ENCODE measurements at regions not wholly inside any gene's neighbourhood (a gene's known extent, or its start where the extent isn't known, plus 50 kb on each side); places are given as distances from the start of the nearest gene placed in this dataset.
"Not testable (repeated sequence)": the region's sequence is repeated elsewhere in the genome, so short reads cannot be mapped to it uniquely, and the experiment has no call there.

- H3K27me3 ChIP-seq (ENCODE audit: insufficient read depth, low read length); H3K27me3 Mint-ChIP-seq; H3K4me1 ChIP-seq (ENCODE audit: insufficient read depth, low read length); intact Hi-C loops (cut with micrococcal nuclease); H3K36me3 Mint-ChIP-seq; H3K4me1 Mint-ChIP-seq; H3K4me3 ChIP-seq (ENCODE audit: low read length in 2 of 2); H3K27ac Mint-ChIP-seq; DNase-seq; H3K9me3 Mint-ChIP-seq; CTCF ChIA-PET (ENCODE audit: partially characterized antibody); H3K9me3 ChIP-seq (ENCODE audit: control insufficient read depth in 1 of 2, low read length in 2 of 2); H3K4me3 Mint-ChIP-seq; H3K27ac ChIP-seq (ENCODE audit: low read depth, low read length); H3K36me3 ChIP-seq (ENCODE audit: insufficient read depth, low read length); POLR2A ChIA-PET (ENCODE audit: partially characterized antibody): not testable (repeated sequence)
Observed at GRCh38 chr1:220475608-220476007, 52.3 kb upstream of the MARK1 start.

GRCh38 chr1:220475141-220475540 lies 52.8 kb upstream of the MARK1 start:
- CTCF ChIA-PET (ENCODE audit: partially characterized antibody); H3K27me3 ChIP-seq (ENCODE audit: insufficient read depth, low read length); H3K4me1 Mint-ChIP-seq; DNase-seq; H3K36me3 ChIP-seq (ENCODE audit: insufficient read depth, low read length); H3K27ac ChIP-seq (ENCODE audit: low read depth, low read length); H3K4me3 Mint-ChIP-seq; POLR2A ChIA-PET (ENCODE audit: partially characterized antibody); H3K4me1 ChIP-seq (ENCODE audit: insufficient read depth, low read length); H3K36me3 Mint-ChIP-seq; H3K9me3 ChIP-seq (ENCODE audit: control insufficient read depth in 1 of 2, low read length in 2 of 2); H3K27me3 Mint-ChIP-seq; H3K9me3 Mint-ChIP-seq; H3K4me3 ChIP-seq (ENCODE audit: low read length in 2 of 2); intact Hi-C loops (cut with micrococcal nuclease); H3K27ac Mint-ChIP-seq: not testable (repeated sequence)

- H3K9me3 ChIP-seq (ENCODE audit: control insufficient read depth in 1 of 2, low read length in 2 of 2) = no peaks in the 10 kb centered on the region
- ChIA-PET POLR2A (ENCODE audit: partially characterized antibody) (no interaction called here), CTCF (ENCODE audit: partially characterized antibody) (no interaction called here)
- H3K27me3 ChIP-seq (ENCODE audit: insufficient read depth, low read length) = no peaks in the 10 kb centered on the region
- H3K36me3 Mint-ChIP-seq = no peaks in the 10 kb centered on the region
- no peak overlapping the region for H3K4me3 ChIP-seq (ENCODE audit: low read length in 2 of 2)
- no peaks in the 10 kb centered on the region for H3K36me3 ChIP-seq (ENCODE audit: insufficient read depth, low read length)
- no peak overlapping the region for H3K27ac Mint-ChIP-seq
- H3K4me1 ChIP-seq (ENCODE audit: insufficient read depth, low read length) = no peaks in the 10 kb centered on the region
- no peak for DNase-seq
- no peak overlapping the region for H3K27ac ChIP-seq (ENCODE audit: low read depth, low read length)
- H3K4me1 Mint-ChIP-seq = no peaks in the 10 kb centered on the region
- intact Hi-C loops (cut with micrococcal nuclease) = no loop called here
- peaks cover 0 to 1% (median 0%) of the 10 kb centered on the region in 8 donors for H3K9me3 Mint-ChIP-seq
- no peak overlapping the region for H3K4me3 Mint-ChIP-seq
- H3K27me3 Mint-ChIP-seq = peaks cover 1 to 3% of the 10 kb centered on the region in 2 donors
Observed at GRCh38 chr1:220473440-220473839, 54.5 kb upstream of the MARK1 start.

- CTCF ChIA-PET (ENCODE audit: partially characterized antibody) = no interaction called here
- no peak for DNase-seq
- POLR2A ChIA-PET (ENCODE audit: partially characterized antibody) = no interaction called here
Observed at GRCh38 chr1:220462752-220463151, 65.2 kb upstream of the MARK1 start.

GRCh38 chr1:220458936-220459335 lies 69.0 kb upstream of the MARK1 start:
- no peaks in the 10 kb centered on the region for H3K36me3 ChIP-seq (ENCODE audit: insufficient read depth, low read length)
- H3K4me1 ChIP-seq (ENCODE audit: insufficient read depth, low read length) = no peaks in the 10 kb centered on the region
- no peaks in the 10 kb centered on the region for H3K27me3 ChIP-seq (ENCODE audit: insufficient read depth, low read length)
- H3K4me3 Mint-ChIP-seq = no peak overlapping the region
- intact Hi-C loops (cut with micrococcal nuclease) = no loop called here
- H3K36me3 Mint-ChIP-seq = no peaks in the 10 kb centered on the region
- CTCF ChIA-PET (ENCODE audit: partially characterized antibody) = no interaction called here
- no peaks in the 10 kb centered on the region for H3K9me3 ChIP-seq (ENCODE audit: control insufficient read depth in 1 of 2, low read length in 2 of 2)
- H3K27ac ChIP-seq (ENCODE audit: low read depth, low read length) = no peak overlapping the region
- DNase-seq = no peak
- no peaks in the 10 kb centered on the region for H3K4me1 Mint-ChIP-seq
- H3K9me3 Mint-ChIP-seq = peaks cover 0 to 2% (median 0%) of the 10 kb centered on the region in 8 donors
- no peak overlapping the region for H3K4me3 ChIP-seq (ENCODE audit: low read length in 2 of 2)
- no peak overlapping the region for H3K27ac Mint-ChIP-seq
- POLR2A ChIA-PET (ENCODE audit: partially characterized antibody) = no interaction called here
- peaks cover 2 to 14% of the 10 kb centered on the region in 2 donors for H3K27me3 Mint-ChIP-seq

More at GRCh38 chr1:220462752-220463151, 65.2 kb upstream of the MARK1 start:
- Histone ChIP-seq H3K9me3 (ENCODE audit: control insufficient read depth in 1 of 2, low read length in 2 of 2) (no peaks in the 10 kb centered on the region), H3K36me3 (ENCODE audit: insufficient read depth, low read length) (no peaks in the 10 kb centered on the region), H3K4me3 (ENCODE audit: low read length in 2 of 2) (no peak overlapping the region), H3K4me1 (ENCODE audit: insufficient read depth, low read length) (no peaks in the 10 kb centered on the region), H3K27me3 (ENCODE audit: insufficient read depth, low read length) (no peaks in the 10 kb centered on the region), H3K27ac (ENCODE audit: low read depth, low read length) (no peak overlapping the region)
- Mint-ChIP-seq H3K4me3 (no peak overlapping the region), H3K36me3 (no peaks in the 10 kb centered on the region), H3K4me1 (no peaks in the 10 kb centered on the region), H3K27ac (no peak overlapping the region), H3K27me3 (peaks cover 1% of the 10 kb centered on the region in 2 donors), H3K9me3 (peaks cover 0 to 11% (median 4%) of the 10 kb centered on the region in 8 donors)
- intact Hi-C loops (cut with micrococcal nuclease) = no loop called here

GRCh38 chr1:220457957-220458609 lies 69.9 kb upstream of the MARK1 start:
- Histone ChIP-seq H3K4me3 (ENCODE audit: low read length in 2 of 2) (no peak overlapping the region), H3K36me3 (ENCODE audit: insufficient read depth, low read length) (no peaks in the 10 kb centered on the region), H3K27ac (ENCODE audit: low read depth, low read length) (no peak overlapping the region), H3K27me3 (ENCODE audit: insufficient read depth, low read length) (no peaks in the 10 kb centered on the region), H3K4me1 (ENCODE audit: insufficient read depth, low read length) (no peaks in the 10 kb centered on the region), H3K9me3 (ENCODE audit: control insufficient read depth in 1 of 2, low read length in 2 of 2) (no peaks in the 10 kb centered on the region)
- no peak overlapping the region for H3K4me3 Mint-ChIP-seq
- no peaks in the 10 kb centered on the region for H3K4me1 Mint-ChIP-seq
- H3K27ac Mint-ChIP-seq = no peak overlapping the region
- intact Hi-C loops (cut with micrococcal nuclease) = no loop called here
- peaks cover 4 to 14% of the 10 kb centered on the region in 2 donors for H3K27me3 Mint-ChIP-seq
- peaks cover 0 to 2% (median 0%) of the 10 kb centered on the region in 8 donors for H3K9me3 Mint-ChIP-seq
- POLR2A ChIA-PET (ENCODE audit: partially characterized antibody) = no interaction called here
- no peaks in the 10 kb centered on the region for H3K36me3 Mint-ChIP-seq
- CTCF ChIA-PET (ENCODE audit: partially characterized antibody) = no interaction called here
- no peak for DNase-seq

- H3K36me3 ChIP-seq (ENCODE audit: insufficient read depth, low read length) = no peaks in the 10 kb centered on the region
- no peaks in the 10 kb centered on the region for H3K4me1 Mint-ChIP-seq
- peaks cover 0 to 2% (median 0%) of the 10 kb centered on the region in 8 donors for H3K9me3 Mint-ChIP-seq
- no peaks in the 10 kb centered on the region for H3K36me3 Mint-ChIP-seq
- POLR2A ChIA-PET (ENCODE audit: partially characterized antibody) = no interaction called here
- no peak overlapping the region for H3K4me3 Mint-ChIP-seq
- H3K27ac ChIP-seq (ENCODE audit: low read depth, low read length) = no peak overlapping the region
- H3K27me3 ChIP-seq (ENCODE audit: insufficient read depth, low read length) = no peaks in the 10 kb centered on the region
- peaks cover 8 to 20% of the 10 kb centered on the region in 2 donors for H3K27me3 Mint-ChIP-seq
- CTCF ChIA-PET (ENCODE audit: partially characterized antibody) = no interaction called here
- intact Hi-C loops (cut with micrococcal nuclease) = no loop called here
- no peak overlapping the region for H3K4me3 ChIP-seq (ENCODE audit: low read length in 2 of 2)
- no peak overlapping the region for H3K27ac Mint-ChIP-seq
- no peaks in the 10 kb centered on the region for H3K4me1 ChIP-seq (ENCODE audit: insufficient read depth, low read length)
- no peak for DNase-seq
- no peaks in the 10 kb centered on the region for H3K9me3 ChIP-seq (ENCODE audit: control insufficient read depth in 1 of 2, low read length in 2 of 2)
Observed at GRCh38 chr1:220455559-220455958, 72.4 kb upstream of the MARK1 start.

All from CD4-positive, alpha-beta memory T cell (primary cell).